Skin epidermis (tissue), 12 donors: ENCODE measurements at regions not wholly inside any gene's neighbourhood (a gene's known extent, or its start where the extent isn't known, plus 50 kb on each side); places are given as distances from the start of the nearest gene placed in this dataset.

ENCODE experiments used
- H3K27ac ChIP-seq, 21 experiments: fragments of 200-600 bp; sonication (generic) in 11 of 21; one replicate each; pipeline ENCODE4 v1.5.0; 2020; ENCODE audit warnings: mild to moderate bottlenecking in 3 of 21, inconsistent platforms in 2 of 21, moderate library complexity in 2 of 21
- H3K4me3 ChIP-seq, 7 experiments: fragments of 200-600 bp; sonication (generic) in 2 of 7; one replicate each; pipeline ENCODE4 v1.5.0; 2020; ENCODE audit warnings: inconsistent platforms in 2 of 7, mild to moderate bottlenecking in 2 of 7, moderate library complexity in 1 of 7

DNA sequence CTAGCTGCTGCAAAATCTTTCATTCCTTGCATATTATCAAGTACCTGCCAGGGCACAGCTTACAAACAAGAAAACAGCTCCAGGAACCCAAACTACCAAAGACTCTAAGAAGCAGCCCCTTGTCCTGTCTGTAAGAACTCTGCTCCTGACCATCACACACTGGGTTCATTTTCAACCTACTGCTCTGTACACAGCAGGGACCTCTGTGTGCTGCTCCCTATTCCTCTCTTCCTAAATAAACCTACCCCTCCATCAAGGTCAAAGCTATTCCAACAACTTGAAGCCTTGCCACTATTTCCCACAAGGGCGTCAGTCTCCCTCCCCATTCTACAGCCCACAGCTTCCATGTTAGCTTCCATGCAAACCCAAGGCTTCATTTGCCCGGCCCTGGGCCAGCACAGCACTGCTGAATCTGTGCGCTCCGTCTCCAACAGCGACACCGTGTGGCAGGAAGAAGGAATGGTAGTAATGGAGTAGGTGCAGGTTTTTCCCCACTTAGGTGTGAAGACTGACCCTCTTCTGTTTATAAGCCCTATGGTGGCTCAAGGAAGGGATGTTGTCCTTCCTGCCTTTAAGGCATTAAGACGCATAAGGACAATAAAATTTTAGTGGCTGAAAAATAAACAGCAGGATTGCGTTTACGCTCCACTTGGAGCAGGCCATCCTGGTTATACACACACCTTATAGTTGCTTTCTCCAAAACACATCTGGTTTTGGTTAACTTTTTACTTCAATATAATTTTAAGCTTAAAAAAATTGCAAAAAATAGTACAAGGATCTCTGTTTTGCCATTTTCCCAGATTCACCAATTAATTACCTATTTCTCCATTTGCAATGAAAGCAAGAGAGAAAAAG is 115.2 kb upstream of the NXT1 start:
- no peak overlapping the region for H3K4me3 ChIP-seq

GRCh38 chr20:23234311-23235078 is 116.1 kb upstream of the NXT1 start:
- H3K4me3 ChIP-seq = no peak overlapping the region
- H3K27ac ChIP-seq = no peak overlapping the region

More for the DNA sequence above, 115.2 kb upstream of the NXT1 start:
- H3K27ac ChIP-seq = no peak overlapping the region

DNA sequence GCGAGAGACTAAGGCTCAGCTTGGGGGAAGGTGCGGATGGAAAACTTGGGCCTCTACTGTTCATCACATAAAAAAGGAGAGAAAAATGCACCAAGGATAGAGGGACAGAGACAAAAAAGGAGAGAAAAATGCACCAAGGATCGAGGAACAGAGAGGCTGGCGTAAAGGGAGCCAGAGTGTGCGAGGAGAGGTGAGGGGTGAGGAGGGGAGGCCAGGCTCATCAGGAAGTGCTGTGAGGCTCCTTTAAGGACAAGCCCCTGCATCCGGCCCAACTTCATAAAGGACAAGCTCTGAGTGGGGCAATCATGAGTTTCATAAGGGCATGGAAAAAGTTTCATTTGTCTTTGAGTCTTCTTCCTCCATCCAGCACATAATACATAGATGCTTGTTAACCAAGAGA is 117.2 kb upstream of the NXT1 start:
- H3K4me3 ChIP-seq = no peak overlapping the region

DNA sequence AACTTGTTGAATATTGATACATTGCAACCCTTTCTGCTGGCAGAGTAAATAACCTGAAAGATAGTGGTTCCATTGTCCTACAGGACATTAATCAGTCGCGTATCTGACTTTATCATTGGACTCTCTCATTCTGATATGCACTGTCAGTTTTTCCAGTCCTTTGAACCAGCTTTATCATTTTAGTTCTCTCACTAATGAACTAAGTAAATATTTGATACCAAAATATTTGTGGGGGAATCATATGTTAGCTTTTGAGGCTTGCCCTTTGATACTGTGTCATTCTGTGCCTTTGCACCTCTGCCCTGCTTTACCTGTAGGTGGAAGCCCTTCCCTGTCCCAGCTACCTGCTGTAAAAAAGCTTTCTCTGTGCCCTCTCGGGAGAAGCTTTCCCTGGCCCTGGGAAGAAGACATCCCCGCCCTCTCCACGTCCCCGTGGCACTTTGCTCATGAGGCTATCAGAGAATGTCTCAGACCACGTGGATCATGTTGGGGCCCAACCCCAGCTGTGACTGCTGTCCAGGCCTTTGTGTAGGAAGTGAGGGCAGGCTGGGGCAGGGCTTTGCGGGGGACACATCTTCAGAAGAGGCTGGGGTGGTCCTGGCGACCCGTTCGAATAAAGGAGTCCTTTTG is 117.8 kb upstream of the NXT1 start:
- H3K27ac ChIP-seq = no peak overlapping the region
- H3K4me3 ChIP-seq = no peak overlapping the region

More for the DNA sequence above, 117.2 kb upstream of the NXT1 start:
- H3K27ac ChIP-seq = no peak overlapping the region

GRCh38 chr20:23232219-23232581 is 118.4 kb upstream of the NXT1 start:
- Histone ChIP-seq H3K4me3 (no peak overlapping the region), H3K27ac (no peak overlapping the region)

GRCh38 chr20:23231561-23232218 is 118.9 kb upstream of the NXT1 start:
- Histone ChIP-seq H3K4me3 (no peak overlapping the region), H3K27ac (no peak overlapping the region)

DNA sequence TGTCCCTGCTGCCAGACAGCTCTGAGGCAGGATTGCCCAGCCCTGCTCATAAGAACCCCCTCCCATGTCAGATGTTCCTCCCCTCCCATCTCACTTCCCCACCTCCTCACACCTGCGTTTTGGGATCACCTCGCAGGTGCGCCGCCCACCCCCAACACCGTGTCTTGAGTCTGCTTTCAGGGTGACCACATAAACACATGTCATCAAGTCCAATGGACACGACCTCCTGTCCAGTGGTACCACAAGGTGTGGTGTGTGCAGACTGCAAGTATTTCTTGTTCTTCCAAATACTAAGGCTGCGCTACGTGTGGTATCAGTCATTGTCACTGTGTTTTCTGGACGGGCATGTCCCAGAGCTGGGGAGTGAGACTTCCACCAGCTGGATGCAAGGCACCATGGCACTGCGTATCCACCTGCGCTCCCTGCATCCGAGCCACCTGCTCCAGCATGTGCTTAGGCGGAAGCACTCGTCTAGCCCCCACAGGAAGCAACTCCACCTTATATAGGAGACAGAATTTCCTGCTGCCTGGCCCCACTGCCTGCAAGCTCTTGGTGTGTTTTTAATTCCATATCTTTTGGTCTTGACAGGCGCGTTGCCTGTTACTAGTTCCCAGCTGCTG is 119.7 kb upstream of the NXT1 start:
- H3K4me3 ChIP-seq = no peak overlapping the region
- no peak overlapping the region for H3K27ac ChIP-seq

DNA sequence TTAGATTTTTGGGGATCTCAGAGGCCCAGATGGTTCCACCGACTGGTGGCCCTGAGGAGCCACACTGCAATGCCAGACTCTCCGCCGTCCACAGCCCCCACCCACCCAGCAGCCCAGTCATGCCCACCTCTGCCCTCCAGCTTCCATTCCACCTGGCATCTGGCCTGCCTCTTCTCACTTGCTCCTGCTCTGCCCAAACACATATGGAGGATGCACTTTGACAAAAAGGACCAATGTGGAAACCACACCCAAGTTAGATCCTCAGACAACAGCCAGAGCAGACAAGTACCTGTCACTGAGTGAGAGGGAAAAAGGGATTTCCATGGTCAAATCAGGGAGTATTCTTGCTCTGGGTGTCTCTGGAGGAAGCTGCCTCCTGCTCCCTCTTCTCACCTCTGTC is 120.6 kb upstream of the NXT1 start:
- no peak overlapping the region for H3K4me3 ChIP-seq
- H3K27ac ChIP-seq = no peak overlapping the region

DNA sequence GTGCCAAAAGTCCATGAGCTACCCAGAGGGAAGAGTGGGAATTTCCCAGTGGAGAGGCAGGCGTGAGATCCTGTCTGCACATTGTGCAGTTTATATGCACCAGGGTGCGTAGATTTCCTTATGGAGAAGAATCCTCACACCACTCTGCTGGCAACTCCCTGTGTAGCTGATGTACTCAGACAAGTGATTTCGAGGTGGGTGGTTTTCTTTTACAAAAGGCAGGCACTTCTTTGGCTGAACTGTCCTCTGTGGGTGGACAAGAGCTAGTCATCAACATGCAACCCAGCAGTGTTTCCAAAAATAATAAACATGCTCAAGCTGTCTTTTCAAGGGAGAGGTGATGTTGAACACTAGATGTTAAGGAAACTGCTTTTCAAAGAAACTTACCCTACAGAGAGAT is 121.7 kb upstream of the NXT1 start:
- Histone ChIP-seq H3K4me3 (no peak overlapping the region), H3K27ac (no peak overlapping the region)

GRCh38 chr20:23227976-23228375 is 122.6 kb upstream of the NXT1 start:
- no peak overlapping the region for H3K4me3 ChIP-seq
- H3K27ac ChIP-seq = no peak overlapping the region

GRCh38 chr20:23227274-23227673 is 123.3 kb upstream of the NXT1 start:
- H3K27ac ChIP-seq = no peak overlapping the region
- H3K4me3 ChIP-seq = no peak overlapping the region

DNA sequence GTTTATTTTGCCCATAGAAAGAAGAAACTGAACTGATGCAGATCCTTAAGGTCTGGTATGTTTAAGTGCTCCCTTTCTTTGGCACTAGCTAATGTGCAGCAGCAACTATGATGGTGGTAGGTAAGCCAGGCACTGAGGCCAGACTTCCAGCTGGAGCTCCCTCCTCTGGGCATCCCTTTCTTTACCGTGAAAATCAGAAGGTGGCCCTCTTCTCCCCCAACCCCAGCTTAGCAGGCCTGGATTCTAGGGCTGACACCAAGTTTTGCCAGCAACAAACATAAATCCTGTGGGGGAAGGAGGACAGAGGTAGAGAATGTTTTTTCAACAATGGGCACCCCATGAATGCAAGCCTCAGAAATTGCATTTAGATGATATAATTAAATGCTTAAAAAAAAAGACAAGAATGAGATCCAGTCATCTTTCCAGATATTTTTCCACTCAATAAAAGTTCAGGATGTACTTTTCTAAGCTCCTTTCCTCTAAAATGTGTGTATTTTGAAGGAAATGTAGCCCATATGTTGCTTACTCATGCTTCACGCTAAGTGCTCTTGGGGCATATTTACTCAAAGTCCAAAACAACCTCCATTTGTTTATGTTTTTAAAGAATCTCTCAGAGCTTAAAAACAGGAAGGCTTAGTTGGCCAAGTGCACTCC is 123.9 kb upstream of the NXT1 start:
- H3K4me3 ChIP-seq = no peak overlapping the region

GRCh38 chr20:23225407-23226060 is 125.1 kb upstream of the NXT1 start:
- H3K4me3 ChIP-seq = no peak overlapping the region
- H3K27ac ChIP-seq = no peak overlapping the region

More for the DNA sequence above, 123.9 kb upstream of the NXT1 start:
- no peak overlapping the region for H3K27ac ChIP-seq

- Histone ChIP-seq H3K4me3 (no peak overlapping the region), H3K27ac (no peak overlapping the region)
Measured at GRCh38 chr20:23224806-23225205, 125.8 kb upstream of the NXT1 start.

- no peak overlapping the region for H3K27ac ChIP-seq
- H3K4me3 ChIP-seq = no peak overlapping the region
Measured at GRCh38 chr20:23223908-23224580, 126.5 kb upstream of the NXT1 start.

DNA sequence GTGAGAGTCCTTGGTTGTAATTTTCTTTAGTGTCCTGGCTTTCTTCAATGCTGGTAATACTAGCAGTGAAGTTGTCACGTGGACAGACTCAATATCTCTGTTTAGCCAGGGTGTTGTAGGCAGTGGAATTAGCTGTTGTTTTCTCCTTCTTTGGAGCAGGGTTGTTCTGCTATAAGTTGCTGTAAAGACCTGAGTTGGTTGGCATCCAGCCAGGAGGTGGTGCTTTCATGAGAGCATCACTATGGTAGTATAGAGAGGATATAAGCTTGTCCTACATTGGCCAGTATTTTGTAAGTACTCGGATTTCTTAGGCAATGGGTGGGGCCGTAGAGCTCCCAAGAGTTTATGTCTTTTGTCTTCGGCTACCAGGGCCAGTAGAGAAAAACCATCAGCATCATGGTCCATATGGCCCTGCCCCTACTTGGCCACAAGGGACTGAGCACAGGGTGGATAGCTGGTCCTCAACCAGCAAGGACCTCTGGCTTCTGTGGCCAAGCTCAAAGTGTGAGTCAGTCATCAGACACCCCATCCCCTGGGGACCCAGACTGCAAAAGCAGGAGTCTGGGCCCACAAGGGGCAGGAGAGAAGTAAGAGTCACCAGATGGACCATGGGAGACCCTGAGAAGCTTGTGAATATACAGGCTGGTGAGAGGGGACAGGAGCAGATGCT is 127.9 kb upstream of the NXT1 start:
- no peak overlapping the region for H3K27ac ChIP-seq
- H3K4me3 ChIP-seq = no peak overlapping the region

GRCh38 chr20:23217023-23217422 is 130.9 kb upstream of the CD93 start:
- Histone ChIP-seq H3K27ac (no peak overlapping the region), H3K4me3 (no peak overlapping the region)
